Astrocyte (in vitro differentiated cells and primary cell): ENCODE measurements at regions not wholly inside any gene's neighbourhood (a gene's known extent, or its start where the extent isn't known, plus 50 kb on each side); places are given as distances from the start of the nearest gene placed in this dataset.

Source experiments
- DNase-seq: peaks from one replicate; pipeline ENCODE4 v3.0.0-alpha.2; 2010; ENCODE audit warnings: low read depth
- FAIRE-seq: peaks from 2 replicates; lab custom pipeline; 2011; peaks lifted over from hg19 to GRCh38; lab: Jason Lieb, UNC
- H2AFZ ChIP-seq: 2 replicates; pipeline ENCODE4 v1.6.0; 2012; ENCODE audit warnings: low read depth, low read length, inconsistent platforms
- H3K27ac ChIP-seq: 2 replicates; pipeline ENCODE4 v1.5.1; 2011; ENCODE audit warnings: low read depth, low read length, inconsistent platforms
- H3K27me3 ChIP-seq: 2 replicates; pipeline ENCODE4 v1.6.0; 2011; ENCODE audit warnings: low read length, inconsistent platforms; ENCODE audit not compliant: insufficient read depth
- H3K36me3 ChIP-seq: 2 replicates; pipeline ENCODE4 v1.5.1; 2011; ENCODE audit warnings: low read length, inconsistent platforms; ENCODE audit not compliant: insufficient read depth
- H3K4me1 ChIP-seq: 2 replicates; pipeline ENCODE4 v1.5.1; 2011; ENCODE audit warnings: low read length, inconsistent platforms; ENCODE audit not compliant: insufficient read depth
- H3K4me2 ChIP-seq: 2 replicates; pipeline ENCODE4 v1.6.0; 2012; ENCODE audit warnings: low read length, inconsistent platforms
- H3K4me3 ChIP-seq: 2 replicates; pipeline ENCODE4 v1.5.1; 2011; ENCODE audit warnings: low read depth, mild to moderate bottlenecking, low read length, inconsistent platforms; ENCODE audit not compliant: insufficient read depth
- H3K79me2 ChIP-seq: 2 replicates; pipeline ENCODE4 v1.6.0; 2012; ENCODE audit warnings: mild to moderate bottlenecking, low read length, inconsistent platforms; ENCODE audit not compliant: insufficient read depth
- H3K9ac ChIP-seq: 2 replicates; pipeline ENCODE4 v1.6.0; 2012; ENCODE audit warnings: mild to moderate bottlenecking, low read length, inconsistent platforms
- H3K9me3 ChIP-seq: 2 replicates; pipeline ENCODE4 v1.5.1; 2012; ENCODE audit warnings: low read depth, mild to moderate bottlenecking, low read length, inconsistent platforms; ENCODE audit not compliant: insufficient read depth
- H4K20me1 ChIP-seq: 2 replicates; pipeline ENCODE4 v1.6.0; 2012; ENCODE audit warnings: low read length, inconsistent platforms; ENCODE audit not compliant: insufficient read depth
- H3K27ac Mint-ChIP-seq: one replicate; pipeline ENCODE4 v1.8.0; 2021; ENCODE audit warnings: mild to moderate bottlenecking, mixed read lengths; ENCODE audit not compliant: unreplicated experiment
- H3K27me3 Mint-ChIP-seq: one replicate; pipeline ENCODE4 v1.8.0; 2021; ENCODE audit warnings: low read depth, mixed read lengths; ENCODE audit not compliant: unreplicated experiment
- H3K36me3 Mint-ChIP-seq: one replicate; pipeline ENCODE4 v1.8.0; 2021; ENCODE audit warnings: low read depth, mixed read lengths; ENCODE audit not compliant: unreplicated experiment
- H3K4me1 Mint-ChIP-seq: one replicate; pipeline ENCODE4 v1.8.0; 2021; ENCODE audit warnings: low read depth, mixed read lengths; ENCODE audit not compliant: unreplicated experiment
- H3K4me3 Mint-ChIP-seq: one replicate; pipeline ENCODE4 v1.8.0; 2021; ENCODE audit warnings: mild to moderate bottlenecking, moderate library complexity, mixed read lengths; ENCODE audit not compliant: unreplicated experiment
- H3K9me3 Mint-ChIP-seq: one replicate; pipeline ENCODE4 v1.8.0; 2021; ENCODE audit warnings: mild to moderate bottlenecking, mixed read lengths; ENCODE audit not compliant: unreplicated experiment
- CTCF ChIP-seq: IDR thresholded peaks from 2 replicates; pipeline ENCODE4 v1.5.1; 2011; ENCODE audit warnings: low read depth, mild to moderate bottlenecking, inconsistent platforms, low read length, moderate library complexity; ENCODE audit not compliant: insufficient read depth
- EZH2 ChIP-seq: IDR thresholded peaks from 2 replicates; pipeline ENCODE4 v1.6.1; 2012; ENCODE audit warnings: mild to moderate bottlenecking, low read length, inconsistent platforms; ENCODE audit not compliant: insufficient read depth

- no peak for FAIRE-seq
- Histone ChIP-seq H3K79me2 (no peaks in the 10 kb centered on the region), H3K4me2 (no peak overlapping the region), H3K4me1 (no peaks in the 10 kb centered on the region), H4K20me1 (no peaks in the 10 kb centered on the region), H3K36me3 (no peaks in the 10 kb centered on the region), H3K9me3 (no peaks in the 10 kb centered on the region), H3K9ac (no peak overlapping the region), H3K27me3 (no peaks in the 10 kb centered on the region), H2AFZ (no peak overlapping the region), H3K27ac (no peak overlapping the region), H3K4me3 (no peak overlapping the region)
- Mint-ChIP-seq H3K27me3 (no peaks in the 10 kb centered on the region), H3K9me3 (no peaks in the 10 kb centered on the region), H3K27ac (no peak overlapping the region), H3K4me1 (no peaks in the 10 kb centered on the region), H3K4me3 (no peak overlapping the region), H3K36me3 (no peaks in the 10 kb centered on the region)
- TF ChIP-seq EZH2 (no peak), CTCF (no peak)
- DNase-seq: no peak
Measured at GRCh38 chr3:166302331-166302730, 465.1 kb upstream of the BCHE start.

GRCh38 chr3:166296179-166296783 lies 459.1 kb upstream of the BCHE start:
- no peaks in the 10 kb centered on the region for H3K27me3 Mint-ChIP-seq
- no peak overlapping the region for H3K9ac ChIP-seq
- no peak overlapping the region for H3K4me3 Mint-ChIP-seq
- peaks cover 7% of the 10 kb centered on the region for H3K4me1 Mint-ChIP-seq
- H3K36me3 ChIP-seq: no peaks in the 10 kb centered on the region
- no peaks in the 10 kb centered on the region for H3K27me3 ChIP-seq
- DNase-seq (no peak), FAIRE-seq (no peak)
- H3K4me1 ChIP-seq: no peaks in the 10 kb centered on the region
- no peaks in the 10 kb centered on the region for H3K9me3 Mint-ChIP-seq
- no peak overlapping the region for H3K27ac Mint-ChIP-seq
- no peaks in the 10 kb centered on the region for H3K36me3 Mint-ChIP-seq
- no peak overlapping the region for H3K4me2 ChIP-seq
- no peaks in the 10 kb centered on the region for H4K20me1 ChIP-seq
- H3K27ac ChIP-seq: no peak overlapping the region
- H3K4me3 ChIP-seq: no peak overlapping the region
- no peak for TF ChIP-seq CTCF
- TF ChIP-seq EZH2: no peak
- no peaks in the 10 kb centered on the region for H3K79me2 ChIP-seq
- no peaks in the 10 kb centered on the region for H3K9me3 ChIP-seq
- H2AFZ ChIP-seq: no peak overlapping the region

DNA sequence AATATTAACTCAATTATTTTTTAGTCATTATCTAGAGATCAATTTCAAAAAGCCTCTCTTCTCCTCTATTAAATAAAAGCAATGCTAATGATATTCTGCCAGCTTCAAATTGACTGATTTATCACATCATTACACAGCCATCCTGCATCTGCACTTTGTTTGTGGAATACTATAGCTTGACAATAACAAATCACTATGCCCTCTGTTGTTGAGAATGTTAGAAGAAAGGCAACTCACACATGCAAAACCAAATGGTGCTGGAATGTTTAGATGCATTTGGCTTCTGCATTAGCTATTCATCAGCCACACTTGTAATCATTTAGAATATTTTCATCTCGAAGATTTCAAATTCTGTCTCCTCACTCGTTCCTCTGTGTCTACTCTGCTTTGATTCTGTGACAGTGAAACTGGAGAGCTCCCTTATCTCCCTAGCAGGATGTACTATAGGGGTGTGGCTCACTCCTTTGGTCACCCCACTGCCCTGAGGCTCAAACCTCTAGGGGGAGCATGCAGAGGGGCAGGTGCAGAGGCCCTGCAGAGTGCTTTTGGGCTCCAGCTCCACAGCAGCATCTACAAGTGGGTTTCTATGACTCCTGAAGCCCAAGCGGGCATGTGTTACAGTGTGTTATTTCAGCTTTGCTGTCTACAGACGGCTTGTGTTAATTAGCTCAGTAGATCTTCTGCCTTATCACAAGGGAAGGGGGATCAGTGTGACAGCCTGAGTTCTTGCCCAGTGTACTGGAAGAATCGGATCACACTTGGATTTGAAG lies 454.1 kb upstream of the BCHE start:
- TF ChIP-seq EZH2: no peak
- TF ChIP-seq CTCF: no peak
- FAIRE-seq: no peak
- Histone ChIP-seq H3K4me1 (no peaks in the 10 kb centered on the region), H3K4me2 (no peak overlapping the region), H3K27me3 (no peaks in the 10 kb centered on the region), H3K79me2 (no peaks in the 10 kb centered on the region), H3K9ac (no peak overlapping the region), H3K4me3 (no peak overlapping the region), H4K20me1 (no peaks in the 10 kb centered on the region), H3K9me3 (no peaks in the 10 kb centered on the region), H3K36me3 (no peaks in the 10 kb centered on the region), H3K27ac (no peak overlapping the region), H2AFZ (no peak overlapping the region)
- H3K4me3 Mint-ChIP-seq: no peak overlapping the region
- H3K27me3 Mint-ChIP-seq: no peaks in the 10 kb centered on the region
- H3K27ac Mint-ChIP-seq: no peak overlapping the region
- no peaks in the 10 kb centered on the region for H3K9me3 Mint-ChIP-seq
- DNase-seq: no peak
- peaks cover 8% of the 10 kb centered on the region for H3K4me1 Mint-ChIP-seq
- no peaks in the 10 kb centered on the region for H3K36me3 Mint-ChIP-seq
